ENCODE measurements at regions not wholly inside any gene's neighbourhood (a gene's known extent, or its start where the extent isn't known, plus 50 kb on each side); places are given as distances from the start of the nearest gene placed in this dataset.

DNA sequence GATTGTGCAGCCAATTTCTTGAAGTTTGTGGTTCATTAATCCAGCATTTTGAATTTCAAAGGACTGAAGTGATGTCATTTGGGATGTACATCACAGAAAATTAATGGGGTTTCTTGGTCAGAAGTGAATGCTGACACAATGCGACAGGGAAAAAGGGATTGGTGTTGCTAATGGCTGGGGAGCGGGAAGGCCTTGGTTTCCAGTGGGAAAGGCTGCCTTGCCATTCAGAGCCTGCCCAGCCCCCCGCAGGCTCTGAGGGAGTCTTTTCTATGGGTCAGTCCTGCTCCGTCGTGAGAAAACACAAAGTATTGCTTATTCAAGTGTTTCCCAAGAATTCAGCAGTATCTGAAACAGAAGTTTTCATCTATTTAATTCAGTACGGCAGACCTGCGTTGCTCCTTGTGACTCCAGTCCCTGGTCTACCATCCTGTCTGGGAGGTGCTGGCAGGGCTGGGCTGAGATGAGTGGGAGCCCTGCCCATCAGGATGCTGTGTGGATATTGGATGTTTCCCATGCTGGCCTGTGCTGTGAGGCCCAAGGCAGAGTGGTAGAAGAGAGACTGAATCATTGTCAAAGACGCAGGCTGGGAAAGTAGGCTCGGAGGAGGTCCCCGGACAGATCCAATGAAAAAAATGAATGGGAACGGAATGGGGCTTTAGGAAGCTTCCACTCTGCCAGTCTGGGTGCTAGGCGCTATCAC, 111.2 kb upstream of the KLHL25 start:
- Histone ChIP-seq H3K79me2 (ENCODE audit: control insufficient read depth, insufficient read depth, low read length) (no peaks in the 10 kb centered on the region), H3K9me3 (ENCODE audit: control extremely low read depth in 1 of 3, control insufficient read depth in 2 of 3, insufficient read depth in 1 of 3, low read length in 2 of 3) (no peaks in the 10 kb centered on the region), H3K4me3 (ENCODE audit: control extremely low read depth in 1 of 5, extremely low read depth in 1 of 5, insufficient read depth in 1 of 5, low read depth in 2 of 5, low read length in 4 of 5) (no peak overlapping the region), H3K36me3 (replicated peaks in 1 of 2; ENCODE audit: control extremely low read depth in 1 of 2, control insufficient read depth in 1 of 2, extremely low read depth in 1 of 2, insufficient read depth in 2 of 2, low read length in 1 of 2) (no peaks in the 10 kb centered on the region), H3K4me2 (replicated peaks; ENCODE audit: low read depth, low read length, poor library complexity, severe bottlenecking) (no peak overlapping the region), H3K27ac (ENCODE audit: low read length in 2 of 2) (no peak overlapping the region), H3K27me3 (replicated peaks in 1 of 4; ENCODE audit: control extremely low read depth in 1 of 4, control insufficient read depth in 3 of 4, insufficient read depth in 4 of 4, low read length in 3 of 4) (peaks cover 0 to 2% (median 0%) of the 10 kb centered on the region in 4 experiments), H3K9ac (ENCODE audit: low read length) (no peak overlapping the region), H3K4me1 (ENCODE audit: control insufficient read depth in 2 of 2, insufficient read depth in 2 of 2, low read length in 2 of 2) (no peaks in the 10 kb centered on the region), H4K20me1 (ENCODE audit: control insufficient read depth, insufficient read depth, low read length, poor library complexity, severe bottlenecking) (no peaks in the 10 kb centered on the region), H2AFZ (ENCODE audit: insufficient read depth, low read depth, low read length, poor library complexity, severe bottlenecking) (no peak overlapping the region)
- peaks cover 32% of the 10 kb centered on the region for H3K27me3 Mint-ChIP-seq
- H3K27ac Mint-ChIP-seq = no peak overlapping the region
- ChIA-PET CTCF (no interaction called here), POLR2A (no interaction called here)
- ATAC-seq (ENCODE audit: low read depth) (no peak), DNase-seq (no peak)
- H3K4me3 Mint-ChIP-seq = no peak overlapping the region
- H3K9me3 Mint-ChIP-seq (ENCODE audit: insufficient read depth) = no peaks in the 10 kb centered on the region
- no peaks in the 10 kb centered on the region for H3K4me1 Mint-ChIP-seq
- TF ChIP-seq, protein P1, sequence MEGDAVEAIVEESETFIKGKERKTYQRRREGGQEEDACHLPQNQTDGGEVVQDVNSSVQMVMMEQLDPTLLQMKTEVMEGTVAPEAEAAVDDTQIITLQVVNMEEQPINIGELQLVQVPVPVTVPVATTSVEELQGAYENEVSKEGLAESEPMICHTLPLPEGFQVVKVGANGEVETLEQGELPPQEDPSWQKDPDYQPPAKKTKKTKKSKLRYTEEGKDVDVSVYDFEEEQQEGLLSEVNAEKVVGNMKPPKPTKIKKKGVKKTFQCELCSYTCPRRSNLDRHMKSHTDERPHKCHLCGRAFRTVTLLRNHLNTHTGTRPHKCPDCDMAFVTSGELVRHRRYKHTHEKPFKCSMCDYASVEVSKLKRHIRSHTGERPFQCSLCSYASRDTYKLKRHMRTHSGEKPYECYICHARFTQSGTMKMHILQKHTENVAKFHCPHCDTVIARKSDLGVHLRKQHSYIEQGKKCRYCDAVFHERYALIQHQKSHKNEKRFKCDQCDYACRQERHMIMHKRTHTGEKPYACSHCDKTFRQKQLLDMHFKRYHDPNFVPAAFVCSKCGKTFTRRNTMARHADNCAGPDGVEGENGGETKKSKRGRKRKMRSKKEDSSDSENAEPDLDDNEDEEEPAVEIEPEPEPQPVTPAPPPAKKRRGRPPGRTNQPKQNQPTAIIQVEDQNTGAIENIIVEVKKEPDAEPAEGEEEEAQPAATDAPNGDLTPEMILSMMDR (IDR thresholded peaks at IDR 0.05) = no peak
- TF ChIP-seq EZH2 (IDR thresholded peaks at IDR 0.05; ENCODE audit: borderline replicate concordance, insufficient read depth, low read depth, low read length, poor library complexity, severe bottlenecking) = no peak
- intact Hi-C loops (cut with micrococcal nuclease) = no loop called here
- WGBS (ENCODE audit: insufficient coverage) = 92% methylated on average over 9 of the region's 12 CpGs

DNA sequence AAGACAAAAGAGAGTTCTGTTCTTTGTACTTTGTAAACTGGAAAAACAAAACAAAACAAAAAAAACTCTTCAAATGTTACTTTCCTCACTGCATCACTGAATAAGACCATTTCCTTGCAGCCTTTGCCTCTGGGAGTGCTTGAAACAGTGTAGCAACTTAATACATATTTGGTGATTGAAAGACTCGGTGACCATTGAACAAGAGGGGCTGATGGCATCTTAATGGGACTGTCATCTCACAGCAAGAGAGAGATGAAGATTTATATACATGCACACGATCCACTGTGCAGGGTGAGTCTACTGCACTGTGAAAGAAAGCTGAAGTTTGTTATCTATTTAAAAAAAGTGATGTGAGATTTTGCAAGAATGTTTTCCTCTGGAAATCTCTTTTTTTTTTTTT, 111.9 kb upstream of the KLHL25 start:
- Histone ChIP-seq H3K9ac (ENCODE audit: low read length) (no peak overlapping the region), H3K4me2 (replicated peaks; ENCODE audit: low read depth, low read length, poor library complexity, severe bottlenecking) (no peak overlapping the region), H3K27me3 (replicated peaks in 1 of 4; ENCODE audit: control extremely low read depth in 1 of 4, control insufficient read depth in 3 of 4, insufficient read depth in 4 of 4, low read length in 3 of 4) (peaks cover 0 to 2% (median 0%) of the 10 kb centered on the region in 4 experiments), H3K27ac (ENCODE audit: low read length in 2 of 2) (no peak overlapping the region), H3K9me3 (ENCODE audit: control extremely low read depth in 1 of 3, control insufficient read depth in 2 of 3, insufficient read depth in 1 of 3, low read length in 2 of 3) (no peaks in the 10 kb centered on the region), H2AFZ (ENCODE audit: insufficient read depth, low read depth, low read length, poor library complexity, severe bottlenecking) (no peak overlapping the region), H3K79me2 (ENCODE audit: control insufficient read depth, insufficient read depth, low read length) (no peaks in the 10 kb centered on the region), H3K36me3 (replicated peaks in 1 of 2; ENCODE audit: control extremely low read depth in 1 of 2, control insufficient read depth in 1 of 2, extremely low read depth in 1 of 2, insufficient read depth in 2 of 2, low read length in 1 of 2) (no peaks in the 10 kb centered on the region), H3K4me1 (ENCODE audit: control insufficient read depth in 2 of 2, insufficient read depth in 2 of 2, low read length in 2 of 2) (no peaks in the 10 kb centered on the region), H3K4me3 (ENCODE audit: control extremely low read depth in 1 of 5, extremely low read depth in 1 of 5, insufficient read depth in 1 of 5, low read depth in 2 of 5, low read length in 4 of 5) (no peak overlapping the region), H4K20me1 (ENCODE audit: control insufficient read depth, insufficient read depth, low read length, poor library complexity, severe bottlenecking) (no peaks in the 10 kb centered on the region)
- no peak overlapping the region for H3K27ac Mint-ChIP-seq
- TF ChIP-seq, protein P1 (IDR thresholded peaks at IDR 0.05) = no peak
- TF ChIP-seq EZH2 (IDR thresholded peaks at IDR 0.05; ENCODE audit: borderline replicate concordance, insufficient read depth, low read depth, low read length, poor library complexity, severe bottlenecking) = no peak
- no peaks in the 10 kb centered on the region for H3K4me1 Mint-ChIP-seq
- intact Hi-C loops (cut with micrococcal nuclease) = no loop called here
- DNase-seq (no peak), ATAC-seq (ENCODE audit: low read depth) (no peak)
- WGBS (ENCODE audit: insufficient coverage) = no CpG with 5 or more reads among the region's 2 CpGs
- no peak overlapping the region for H3K4me3 Mint-ChIP-seq
- ChIA-PET CTCF (no interaction called here), POLR2A (no interaction called here)
- H3K9me3 Mint-ChIP-seq (ENCODE audit: insufficient read depth) = no peaks in the 10 kb centered on the region
- H3K27me3 Mint-ChIP-seq = peaks cover 25% of the 10 kb centered on the region

Data from B cell (primary cell).